ENCODE measurements at regions not wholly inside any gene's neighbourhood (a gene's known extent, or its start where the extent isn't known, plus 50 kb on each side); places are given as distances from the start of the nearest gene placed in this dataset.

DNA sequence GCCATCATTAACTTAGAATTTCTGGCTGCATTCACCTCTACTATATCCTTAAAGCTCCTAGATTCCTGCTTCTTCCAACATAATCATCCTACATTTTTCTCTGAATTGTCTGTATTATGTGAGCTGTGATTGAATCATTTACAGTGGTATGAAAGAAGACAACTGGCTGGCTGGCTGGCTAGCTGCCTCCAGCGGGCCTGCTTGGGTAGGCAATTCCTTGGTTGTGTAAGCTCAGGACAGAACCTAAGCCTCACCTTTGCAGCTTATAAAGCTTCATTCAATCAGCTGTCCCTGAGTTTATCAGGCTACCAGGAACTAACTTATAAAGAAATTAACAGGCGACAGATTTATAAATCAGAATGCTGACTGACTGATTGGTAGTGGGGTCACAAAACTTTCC, 162.7 kb upstream of the NR3C1 start:
- WGBS, 3 donors, result 68 to 88% (median 88%) methylated on average over 2 of the region's 2 CpGs
- no peaks in the 10 kb centered on the region for H3K9me3 ChIP-seq (ENCODE audit: control insufficient read depth in 2 of 2, insufficient read depth in 1 of 2, low read depth in 1 of 2, low read length in 1 of 2)
- no peak for FAIRE-seq

GRCh38 chr5:143564417-143564816, 160.9 kb upstream of the NR3C1 start:
- no peaks in the 10 kb centered on the region for H3K9me3 ChIP-seq (ENCODE audit: control insufficient read depth in 2 of 2, insufficient read depth in 1 of 2, low read depth in 1 of 2, low read length in 1 of 2)
- no peak for DNase-seq
- no peak for FAIRE-seq
- peaks cover 0 to 34% (median 0%) of the 10 kb centered on the region in 3 donors for H3K4me1 ChIP-seq (ENCODE audit: control insufficient read depth in 3 of 3, insufficient read depth in 2 of 3, low read depth in 1 of 3, low read length in 2 of 3)
- no peak overlapping the region for H3K27ac ChIP-seq (ENCODE audit: low read depth in 1 of 3, low read length in 2 of 3)
- no peak overlapping the region for H3K4me3 ChIP-seq (ENCODE audit: low read depth in 1 of 3, low read length in 3 of 3)
- no peaks in the 10 kb centered on the region for H3K27me3 ChIP-seq (ENCODE audit: control insufficient read depth in 3 of 3, insufficient read depth in 3 of 3, low read length in 3 of 3)
- no peaks in the 10 kb centered on the region for H3K36me3 ChIP-seq (ENCODE audit: control insufficient read depth in 3 of 3, insufficient read depth in 2 of 3, low read depth in 1 of 3, low read length in 3 of 3)

More for the DNA sequence above, 162.7 kb upstream of the NR3C1 start:
- H3K27ac ChIP-seq (ENCODE audit: low read depth in 1 of 3, low read length in 2 of 3), result peak overlapping the region in 1 of 3 donors; percentile 9
- no peaks in the 10 kb centered on the region for H3K36me3 ChIP-seq (ENCODE audit: control insufficient read depth in 3 of 3, insufficient read depth in 2 of 3, low read depth in 1 of 3, low read length in 3 of 3)
- peaks cover 0 to 46% (median 0%) of the 10 kb centered on the region in 3 donors for H3K4me1 ChIP-seq (ENCODE audit: control insufficient read depth in 3 of 3, insufficient read depth in 2 of 3, low read depth in 1 of 3, low read length in 2 of 3)
- H3K27me3 ChIP-seq (ENCODE audit: control insufficient read depth in 3 of 3, insufficient read depth in 3 of 3, low read length in 3 of 3), result no peaks in the 10 kb centered on the region
- no peak for DNase-seq
- H3K4me3 ChIP-seq (ENCODE audit: low read depth in 1 of 3, low read length in 3 of 3), result no peak overlapping the region

DNA sequence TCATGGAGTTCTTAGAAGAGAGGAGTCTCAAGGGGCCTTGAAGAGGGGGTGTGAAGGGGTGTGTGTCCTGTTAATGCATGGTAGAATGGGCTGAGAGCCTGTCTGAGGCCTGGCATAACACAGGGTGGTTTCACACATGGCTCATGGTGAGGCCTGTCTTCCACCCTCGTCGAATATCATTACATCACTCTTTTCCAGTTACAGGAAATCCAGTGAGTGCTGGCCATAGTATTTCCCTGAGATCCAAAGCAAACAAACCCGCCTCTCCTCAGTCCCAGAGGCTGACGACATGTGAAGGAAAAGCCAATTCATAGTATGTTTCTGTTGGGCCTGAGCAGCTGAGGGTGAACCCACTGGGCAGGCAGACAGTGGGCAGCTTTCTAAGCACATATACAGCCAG, 159.4 kb upstream of the NR3C1 start:
- DNase-seq (no peak), FAIRE-seq (no peak)
- no peaks in the 10 kb centered on the region for H3K9me3 ChIP-seq (ENCODE audit: control insufficient read depth in 2 of 2, insufficient read depth in 1 of 2, low read depth in 1 of 2, low read length in 1 of 2)

DNA sequence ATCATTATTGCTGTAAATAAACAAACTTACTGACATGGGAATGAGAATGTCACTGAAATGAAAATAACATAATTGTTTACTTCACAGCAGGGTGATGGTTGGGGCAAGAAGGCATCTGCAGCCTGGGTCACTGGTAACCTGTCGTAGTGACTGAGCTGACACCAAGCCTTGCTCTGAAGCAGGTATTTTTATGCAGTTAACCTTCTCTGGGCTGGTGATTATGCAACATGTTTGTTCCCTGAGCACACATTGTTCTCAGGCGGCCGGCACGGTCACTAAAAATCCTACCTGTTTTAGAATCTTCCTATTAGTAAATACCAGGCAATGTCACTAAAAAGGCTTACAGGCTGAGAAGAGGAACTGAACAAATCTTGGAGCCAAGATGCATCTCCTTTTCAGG, 157.7 kb upstream of the NR3C1 start:
- no peaks in the 10 kb centered on the region for H3K36me3 ChIP-seq (ENCODE audit: control insufficient read depth in 3 of 3, insufficient read depth in 2 of 3, low read depth in 1 of 3, low read length in 3 of 3)
- FAIRE-seq, result no peak
- no peak overlapping the region for H3K4me3 ChIP-seq (ENCODE audit: low read depth in 1 of 3, low read length in 3 of 3)
- H3K27me3 ChIP-seq (ENCODE audit: control insufficient read depth in 3 of 3, insufficient read depth in 3 of 3, low read length in 3 of 3), result no peaks in the 10 kb centered on the region
- peaks cover 0 to 12% (median 0%) of the 10 kb centered on the region in 3 donors for H3K4me1 ChIP-seq (ENCODE audit: control insufficient read depth in 3 of 3, insufficient read depth in 2 of 3, low read depth in 1 of 3, low read length in 2 of 3)
- WGBS, 3 donors, result 82 to 90% (median 90%) methylated on average over 4 of the region's 4 CpGs
- H3K9me3 ChIP-seq (ENCODE audit: control insufficient read depth in 2 of 2, insufficient read depth in 1 of 2, low read depth in 1 of 2, low read length in 1 of 2), result no peaks in the 10 kb centered on the region
- H3K27ac ChIP-seq (ENCODE audit: low read depth in 1 of 3, low read length in 2 of 3), result no peak overlapping the region
- peak in 1 of 2 donors; percentile 47 for DNase-seq

More for the DNA sequence above, 159.4 kb upstream of the NR3C1 start:
- no peaks in the 10 kb centered on the region for H3K27me3 ChIP-seq (ENCODE audit: control insufficient read depth in 3 of 3, insufficient read depth in 3 of 3, low read length in 3 of 3)
- H3K36me3 ChIP-seq (ENCODE audit: control insufficient read depth in 3 of 3, insufficient read depth in 2 of 3, low read depth in 1 of 3, low read length in 3 of 3), result no peaks in the 10 kb centered on the region
- 30 to 51% (median 50%) methylated on average over 4 of the region's 4 CpGs for WGBS, 3 donors
- no peak overlapping the region for H3K27ac ChIP-seq (ENCODE audit: low read depth in 1 of 3, low read length in 2 of 3)
- no peak overlapping the region for H3K4me3 ChIP-seq (ENCODE audit: low read depth in 1 of 3, low read length in 3 of 3)
- H3K4me1 ChIP-seq (ENCODE audit: control insufficient read depth in 3 of 3, insufficient read depth in 2 of 3, low read depth in 1 of 3, low read length in 2 of 3), result peaks cover 0 to 24% (median 0%) of the 10 kb centered on the region in 3 donors

DNA sequence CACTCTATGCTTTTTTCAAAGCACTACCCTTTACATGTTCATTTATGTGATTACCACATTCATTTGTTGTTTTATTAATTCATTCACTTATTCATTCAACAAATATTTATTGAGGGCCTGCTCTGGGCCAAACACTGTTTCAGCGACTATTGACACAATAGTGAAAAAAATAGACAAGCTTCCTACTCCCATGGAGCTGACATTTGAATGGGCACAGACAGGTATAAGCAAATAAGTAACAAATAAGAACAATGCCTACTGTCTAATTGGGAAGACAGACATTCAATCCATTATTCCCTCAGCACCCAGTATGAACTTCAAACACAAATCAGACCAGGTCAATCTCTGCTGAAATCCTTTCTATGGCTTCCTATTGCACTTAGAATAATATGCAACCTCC, 156.9 kb upstream of the NR3C1 start:
- H3K4me1 ChIP-seq (ENCODE audit: control insufficient read depth in 3 of 3, insufficient read depth in 2 of 3, low read depth in 1 of 3, low read length in 2 of 3), result peaks cover 0 to 8% (median 0%) of the 10 kb centered on the region in 3 donors
- H3K36me3 ChIP-seq (ENCODE audit: control insufficient read depth in 3 of 3, insufficient read depth in 2 of 3, low read depth in 1 of 3, low read length in 3 of 3), result no peaks in the 10 kb centered on the region
- 71 to 86% (median 85%) methylated on average over 1 of the region's 1 CpG for WGBS, 3 donors
- no peak for FAIRE-seq
- no peaks in the 10 kb centered on the region for H3K9me3 ChIP-seq (ENCODE audit: control insufficient read depth in 2 of 2, insufficient read depth in 1 of 2, low read depth in 1 of 2, low read length in 1 of 2)
- H3K27me3 ChIP-seq (ENCODE audit: control insufficient read depth in 3 of 3, insufficient read depth in 3 of 3, low read length in 3 of 3), result no peaks in the 10 kb centered on the region
- H3K4me3 ChIP-seq (ENCODE audit: low read depth in 1 of 3, low read length in 3 of 3), result no peak overlapping the region
- DNase-seq, result no peak
- H3K27ac ChIP-seq (ENCODE audit: low read depth in 1 of 3, low read length in 2 of 3), result no peak overlapping the region

GRCh38 chr5:143559586-143560109, 156.2 kb upstream of the NR3C1 start:
- FAIRE-seq (no peak), DNase-seq (no peak)
- Histone ChIP-seq H3K9me3 (ENCODE audit: control insufficient read depth in 2 of 2, insufficient read depth in 1 of 2, low read depth in 1 of 2, low read length in 1 of 2) (no peaks in the 10 kb centered on the region), H3K36me3 (ENCODE audit: control insufficient read depth in 3 of 3, insufficient read depth in 2 of 3, low read depth in 1 of 3, low read length in 3 of 3) (no peaks in the 10 kb centered on the region), H3K27me3 (ENCODE audit: control insufficient read depth in 3 of 3, insufficient read depth in 3 of 3, low read length in 3 of 3) (no peaks in the 10 kb centered on the region), H3K4me3 (ENCODE audit: low read depth in 1 of 3, low read length in 3 of 3) (no peak overlapping the region), H3K27ac (ENCODE audit: low read depth in 1 of 3, low read length in 2 of 3) (no peak overlapping the region), H3K4me1 (ENCODE audit: control insufficient read depth in 3 of 3, insufficient read depth in 2 of 3, low read depth in 1 of 3, low read length in 2 of 3) (peaks cover 0 to 11% (median 0%) of the 10 kb centered on the region in 3 donors)
- WGBS, 3 donors, result 92 to 97% (median 97%) methylated on average over 1 of the region's 1 CpG

GRCh38 chr5:143558048-143558447, 154.6 kb upstream of the NR3C1 start:
- DNase-seq (no peak), FAIRE-seq (no peak)
- WGBS, 3 donors, result 91 to 95% (median 92%) methylated on average over 1 of the region's 1 CpG
- H3K36me3 ChIP-seq (ENCODE audit: control insufficient read depth in 3 of 3, insufficient read depth in 2 of 3, low read depth in 1 of 3, low read length in 3 of 3), result no peaks in the 10 kb centered on the region
- H3K4me3 ChIP-seq (ENCODE audit: low read depth in 1 of 3, low read length in 3 of 3), result no peak overlapping the region
- H3K27me3 ChIP-seq (ENCODE audit: control insufficient read depth in 3 of 3, insufficient read depth in 3 of 3, low read length in 3 of 3), result no peaks in the 10 kb centered on the region
- H3K4me1 ChIP-seq (ENCODE audit: control insufficient read depth in 3 of 3, insufficient read depth in 2 of 3, low read depth in 1 of 3, low read length in 2 of 3), result peaks cover 0 to 14% (median 0%) of the 10 kb centered on the region in 3 donors
- no peak overlapping the region for H3K27ac ChIP-seq (ENCODE audit: low read depth in 1 of 3, low read length in 2 of 3)
- no peaks in the 10 kb centered on the region for H3K9me3 ChIP-seq (ENCODE audit: control insufficient read depth in 2 of 2, insufficient read depth in 1 of 2, low read depth in 1 of 2, low read length in 1 of 2)

GRCh38 chr5:143557061-143557818, 153.8 kb upstream of the NR3C1 start:
- no peak overlapping the region for H3K4me3 ChIP-seq (ENCODE audit: low read depth in 1 of 3, low read length in 3 of 3)
- peak overlapping the region in 1 of 3 donors; percentile 2 for H3K27ac ChIP-seq (ENCODE audit: low read depth in 1 of 3, low read length in 2 of 3)
- no peaks in the 10 kb centered on the region for H3K36me3 ChIP-seq (ENCODE audit: control insufficient read depth in 3 of 3, insufficient read depth in 2 of 3, low read depth in 1 of 3, low read length in 3 of 3)
- FAIRE-seq (no peak), DNase-seq (peak in 1 of 2 donors; percentile 35)
- H3K4me1 ChIP-seq (ENCODE audit: control insufficient read depth in 3 of 3, insufficient read depth in 2 of 3, low read depth in 1 of 3, low read length in 2 of 3), result peaks cover 0 to 14% (median 0%) of the 10 kb centered on the region in 3 donors
- H3K9me3 ChIP-seq (ENCODE audit: control insufficient read depth in 2 of 2, insufficient read depth in 1 of 2, low read depth in 1 of 2, low read length in 1 of 2), result no peaks in the 10 kb centered on the region
- no peaks in the 10 kb centered on the region for H3K27me3 ChIP-seq (ENCODE audit: control insufficient read depth in 3 of 3, insufficient read depth in 3 of 3, low read length in 3 of 3)
- WGBS, 3 donors, result 8 to 27% (median 22%) methylated on average over 3 of the region's 3 CpGs

All from small intestine (tissue), 7 donors.